ENCODE measurements at regions not wholly inside any gene's neighbourhood (a gene's known extent, or its start where the extent isn't known, plus 50 kb on each side); places are given as distances from the start of the nearest gene placed in this dataset.

GRCh38 chr4:157912212-157912611 is 260.6 kb downstream of the GASK1B start:
- no peak for TF ChIP-seq POLR2AphosphoS5 (IDR thresholded peaks at IDR 0.05; ENCODE audit: low read depth, low read length)
- no peak for TF ChIP-seq POLR2A (IDR thresholded peaks at IDR 0.05; ENCODE audit: low read depth, low read length)
- TF ChIP-seq TAF1 (IDR thresholded peaks at IDR 0.05; ENCODE audit: low read depth, low read length): no peak
